ENCODE measurements at regions not wholly inside any gene's neighbourhood (a gene's known extent, or its start where the extent isn't known, plus 50 kb on each side); places are given as distances from the start of the nearest gene placed in this dataset.

DNA sequence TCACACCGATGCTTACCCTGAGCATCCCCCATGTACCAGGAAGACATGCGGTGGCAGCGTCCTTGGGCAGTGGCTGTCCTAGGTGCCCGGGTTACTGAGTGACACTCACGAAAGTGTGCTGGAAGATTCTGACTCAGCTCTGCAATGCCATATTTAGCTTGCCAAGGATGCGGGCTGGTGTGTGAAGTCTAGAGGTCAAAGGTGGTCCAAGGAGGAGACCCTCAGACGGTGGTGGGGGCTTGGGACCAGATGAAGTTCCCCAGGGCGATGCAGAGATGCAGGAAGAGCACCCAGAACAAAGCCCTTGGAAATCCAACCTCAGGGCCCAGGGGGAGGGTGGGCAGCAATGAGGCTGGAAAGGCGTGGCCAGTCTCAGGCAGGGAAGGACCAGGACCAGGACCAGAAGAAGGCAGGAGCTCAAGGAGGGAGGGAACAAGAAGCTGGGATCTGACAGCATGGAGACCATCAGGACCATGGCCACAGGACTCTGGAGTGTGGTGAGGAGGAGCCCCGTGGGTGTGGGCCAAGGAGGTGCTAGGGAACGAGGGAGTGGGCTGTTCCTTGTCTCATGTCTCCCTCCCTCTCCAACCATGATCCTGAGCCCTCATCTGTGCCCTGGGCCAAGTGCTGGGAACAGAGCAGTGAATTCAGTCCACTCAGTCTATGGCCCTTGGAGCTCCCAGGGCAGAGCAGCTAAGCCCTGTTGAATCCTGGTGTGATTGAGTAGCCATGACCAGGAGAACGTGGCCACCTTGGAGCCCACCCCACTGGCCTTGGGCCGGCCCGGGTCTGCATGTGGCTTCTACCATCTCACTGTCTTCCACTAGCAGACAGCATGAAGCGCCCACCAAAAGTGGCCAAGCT lies 310.1 kb upstream of the DIO3 start:
- H3K36me3 ChIP-seq (ENCODE audit: control insufficient read depth, insufficient read depth, low read length): no peaks in the 10 kb centered on the region
- no peaks in the 10 kb centered on the region for H3K4me1 ChIP-seq (ENCODE audit: control insufficient read depth, insufficient read depth, low read length)
- ChIA-PET POLR2A (no interaction called here), CTCF (no interaction called here)
- no peak for ATAC-seq
- BruUV-seq (replicated peaks): no TSS peak
- no peaks in the 10 kb centered on the region for H3K9me3 ChIP-seq (ENCODE audit: control insufficient read depth, insufficient read depth, low read depth, low read length)
- in situ Hi-C loops (cut with HindIII; ENCODE audit: low pct_unique_long_range_greater_than_20kb, low sequenced_read_pairs) (no loop called here), intact Hi-C loops (cut with micrococcal nuclease; ENCODE audit: unreplicated experiment) (no loop called here)
- DNase-seq (ENCODE audit: low read depth, low spot score): no peak
- no peak overlapping the region for H3K27ac ChIP-seq (ENCODE audit: low read length)
- no peaks in the 10 kb centered on the region for H3K27me3 ChIP-seq (ENCODE audit: control insufficient read depth, insufficient read depth, low read length)
- TF ChIP-seq TCF7L2 (IDR thresholded peaks at IDR 0.05; ENCODE audit: low read depth, low read length) (no peak), POLR2AphosphoS5 (IDR thresholded peaks at IDR 0.05; ENCODE audit: low read depth, low read length) (no peak), SIN3A (IDR thresholded peaks at IDR 0.05; ENCODE audit: borderline replicate concordance, insufficient read depth, low read depth, low read length) (no peak)
- TF ChIP-seq, protein P1, sequence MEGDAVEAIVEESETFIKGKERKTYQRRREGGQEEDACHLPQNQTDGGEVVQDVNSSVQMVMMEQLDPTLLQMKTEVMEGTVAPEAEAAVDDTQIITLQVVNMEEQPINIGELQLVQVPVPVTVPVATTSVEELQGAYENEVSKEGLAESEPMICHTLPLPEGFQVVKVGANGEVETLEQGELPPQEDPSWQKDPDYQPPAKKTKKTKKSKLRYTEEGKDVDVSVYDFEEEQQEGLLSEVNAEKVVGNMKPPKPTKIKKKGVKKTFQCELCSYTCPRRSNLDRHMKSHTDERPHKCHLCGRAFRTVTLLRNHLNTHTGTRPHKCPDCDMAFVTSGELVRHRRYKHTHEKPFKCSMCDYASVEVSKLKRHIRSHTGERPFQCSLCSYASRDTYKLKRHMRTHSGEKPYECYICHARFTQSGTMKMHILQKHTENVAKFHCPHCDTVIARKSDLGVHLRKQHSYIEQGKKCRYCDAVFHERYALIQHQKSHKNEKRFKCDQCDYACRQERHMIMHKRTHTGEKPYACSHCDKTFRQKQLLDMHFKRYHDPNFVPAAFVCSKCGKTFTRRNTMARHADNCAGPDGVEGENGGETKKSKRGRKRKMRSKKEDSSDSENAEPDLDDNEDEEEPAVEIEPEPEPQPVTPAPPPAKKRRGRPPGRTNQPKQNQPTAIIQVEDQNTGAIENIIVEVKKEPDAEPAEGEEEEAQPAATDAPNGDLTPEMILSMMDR (IDR thresholded peaks at IDR 0.05): no peak
- TF ChIP-seq, protein P2, sequence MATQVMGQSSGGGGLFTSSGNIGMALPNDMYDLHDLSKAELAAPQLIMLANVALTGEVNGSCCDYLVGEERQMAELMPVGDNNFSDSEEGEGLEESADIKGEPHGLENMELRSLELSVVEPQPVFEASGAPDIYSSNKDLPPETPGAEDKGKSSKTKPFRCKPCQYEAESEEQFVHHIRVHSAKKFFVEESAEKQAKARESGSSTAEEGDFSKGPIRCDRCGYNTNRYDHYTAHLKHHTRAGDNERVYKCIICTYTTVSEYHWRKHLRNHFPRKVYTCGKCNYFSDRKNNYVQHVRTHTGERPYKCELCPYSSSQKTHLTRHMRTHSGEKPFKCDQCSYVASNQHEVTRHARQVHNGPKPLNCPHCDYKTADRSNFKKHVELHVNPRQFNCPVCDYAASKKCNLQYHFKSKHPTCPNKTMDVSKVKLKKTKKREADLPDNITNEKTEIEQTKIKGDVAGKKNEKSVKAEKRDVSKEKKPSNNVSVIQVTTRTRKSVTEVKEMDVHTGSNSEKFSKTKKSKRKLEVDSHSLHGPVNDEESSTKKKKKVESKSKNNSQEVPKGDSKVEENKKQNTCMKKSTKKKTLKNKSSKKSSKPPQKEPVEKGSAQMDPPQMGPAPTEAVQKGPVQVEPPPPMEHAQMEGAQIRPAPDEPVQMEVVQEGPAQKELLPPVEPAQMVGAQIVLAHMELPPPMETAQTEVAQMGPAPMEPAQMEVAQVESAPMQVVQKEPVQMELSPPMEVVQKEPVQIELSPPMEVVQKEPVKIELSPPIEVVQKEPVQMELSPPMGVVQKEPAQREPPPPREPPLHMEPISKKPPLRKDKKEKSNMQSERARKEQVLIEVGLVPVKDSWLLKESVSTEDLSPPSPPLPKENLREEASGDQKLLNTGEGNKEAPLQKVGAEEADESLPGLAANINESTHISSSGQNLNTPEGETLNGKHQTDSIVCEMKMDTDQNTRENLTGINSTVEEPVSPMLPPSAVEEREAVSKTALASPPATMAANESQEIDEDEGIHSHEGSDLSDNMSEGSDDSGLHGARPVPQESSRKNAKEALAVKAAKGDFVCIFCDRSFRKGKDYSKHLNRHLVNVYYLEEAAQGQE (IDR thresholded peaks at IDR 0.05; ENCODE audit: insufficient read depth in 1 of 2, low read depth in 2 of 2, low read length in 1 of 2): no peak
- no peak overlapping the region for H3K4me3 ChIP-seq (ENCODE audit: low read depth in 2 of 2, low read length in 2 of 2)

GRCh38 chr14:101251812-101252442 lies 309.4 kb upstream of the DIO3 start:
- ATAC-seq (no peak), DNase-seq (ENCODE audit: low read depth, low spot score) (no peak)
- TF ChIP-seq TCF7L2 (IDR thresholded peaks at IDR 0.05; ENCODE audit: low read depth, low read length) (no peak), SIN3A (IDR thresholded peaks at IDR 0.05; ENCODE audit: borderline replicate concordance, insufficient read depth, low read depth, low read length) (no peak), POLR2AphosphoS5 (IDR thresholded peaks at IDR 0.05; ENCODE audit: low read depth, low read length) (no peak)
- TF ChIP-seq, protein P1 (IDR thresholded peaks at IDR 0.05): no peak
- TF ChIP-seq, protein P2 (IDR thresholded peaks at IDR 0.05; ENCODE audit: insufficient read depth in 1 of 2, low read depth in 2 of 2, low read length in 1 of 2): no peak
- no TSS peak for BruUV-seq (replicated peaks)
- in situ Hi-C loops (cut with HindIII; ENCODE audit: low pct_unique_long_range_greater_than_20kb, low sequenced_read_pairs) (no loop called here), intact Hi-C loops (cut with micrococcal nuclease; ENCODE audit: unreplicated experiment) (no loop called here)
- no peaks in the 10 kb centered on the region for H3K9me3 ChIP-seq (ENCODE audit: control insufficient read depth, insufficient read depth, low read depth, low read length)
- H3K36me3 ChIP-seq (ENCODE audit: control insufficient read depth, insufficient read depth, low read length): no peaks in the 10 kb centered on the region
- no peak overlapping the region for H3K4me3 ChIP-seq (ENCODE audit: low read depth in 2 of 2, low read length in 2 of 2)
- H3K27me3 ChIP-seq (ENCODE audit: control insufficient read depth, insufficient read depth, low read length): no peaks in the 10 kb centered on the region
- no peak overlapping the region for H3K27ac ChIP-seq (ENCODE audit: low read length)
- CTCF ChIA-PET: no interaction called here
- H3K4me1 ChIP-seq (ENCODE audit: control insufficient read depth, insufficient read depth, low read length): no peaks in the 10 kb centered on the region
- POLR2A ChIA-PET: no interaction called here

Data from Panc1 (cell line).